ENCODE measurements at regions not wholly inside any gene's neighbourhood (a gene's known extent, or its start where the extent isn't known, plus 50 kb on each side); places are given as distances from the start of the nearest gene placed in this dataset.

- no peak overlapping the region for H3K4me3 ChIP-seq
- no peak for DNase-seq (ENCODE audit: low spot score)
- no peak overlapping the region for H3K27ac ChIP-seq
- TF ChIP-seq, protein P1, sequence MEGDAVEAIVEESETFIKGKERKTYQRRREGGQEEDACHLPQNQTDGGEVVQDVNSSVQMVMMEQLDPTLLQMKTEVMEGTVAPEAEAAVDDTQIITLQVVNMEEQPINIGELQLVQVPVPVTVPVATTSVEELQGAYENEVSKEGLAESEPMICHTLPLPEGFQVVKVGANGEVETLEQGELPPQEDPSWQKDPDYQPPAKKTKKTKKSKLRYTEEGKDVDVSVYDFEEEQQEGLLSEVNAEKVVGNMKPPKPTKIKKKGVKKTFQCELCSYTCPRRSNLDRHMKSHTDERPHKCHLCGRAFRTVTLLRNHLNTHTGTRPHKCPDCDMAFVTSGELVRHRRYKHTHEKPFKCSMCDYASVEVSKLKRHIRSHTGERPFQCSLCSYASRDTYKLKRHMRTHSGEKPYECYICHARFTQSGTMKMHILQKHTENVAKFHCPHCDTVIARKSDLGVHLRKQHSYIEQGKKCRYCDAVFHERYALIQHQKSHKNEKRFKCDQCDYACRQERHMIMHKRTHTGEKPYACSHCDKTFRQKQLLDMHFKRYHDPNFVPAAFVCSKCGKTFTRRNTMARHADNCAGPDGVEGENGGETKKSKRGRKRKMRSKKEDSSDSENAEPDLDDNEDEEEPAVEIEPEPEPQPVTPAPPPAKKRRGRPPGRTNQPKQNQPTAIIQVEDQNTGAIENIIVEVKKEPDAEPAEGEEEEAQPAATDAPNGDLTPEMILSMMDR (IDR thresholded peaks at IDR 0.05): no peak
These were observed 560.7 kb upstream of the CPEB2 start for GRCh38 chr4:14441561-14441960.

GRCh38 chr4:14445882-14446281, 556.4 kb upstream of the CPEB2 start:
- Histone ChIP-seq H3K4me3 (no peak overlapping the region), H3K27ac (no peak overlapping the region)
- TF ChIP-seq, protein P1 (IDR thresholded peaks at IDR 0.05): no peak
- no peak for DNase-seq (ENCODE audit: low spot score)

- Histone ChIP-seq H3K4me3 (no peak overlapping the region), H3K27ac (no peak overlapping the region)
- DNase-seq (ENCODE audit: low spot score): no peak
- TF ChIP-seq, protein P1 (IDR thresholded peaks at IDR 0.05): no peak
These were observed 556.0 kb upstream of the CPEB2 start for GRCh38 chr4:14446311-14446710.

- no peak overlapping the region for H3K27ac ChIP-seq
- no peak overlapping the region for H3K4me3 ChIP-seq
- TF ChIP-seq, protein P1 (IDR thresholded peaks at IDR 0.05): no peak
- no peak for DNase-seq (ENCODE audit: low spot score)
These were observed 555.4 kb upstream of the CPEB2 start for GRCh38 chr4:14446904-14447303.

DNA sequence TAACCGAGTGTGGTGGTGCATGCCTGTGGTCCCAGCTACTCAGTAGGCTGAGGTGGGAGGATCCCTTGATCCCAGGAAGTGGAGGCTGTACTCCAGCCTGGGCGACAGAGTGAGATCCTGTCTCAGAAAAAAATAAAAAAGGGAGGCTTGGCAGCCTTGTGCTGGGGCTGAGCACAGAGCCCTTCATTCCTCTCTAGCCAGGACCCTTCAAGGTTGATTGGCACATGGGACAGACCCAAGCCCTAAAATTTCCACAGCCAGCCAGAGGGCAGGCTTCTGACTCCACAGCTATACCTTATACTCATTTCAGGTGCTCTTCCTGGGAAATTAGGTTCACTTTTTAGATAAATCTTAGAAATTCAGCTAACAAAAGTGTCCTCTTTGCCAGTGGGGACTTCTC, 553.0 kb upstream of the CPEB2 start:
- H3K4me3 ChIP-seq: no peak overlapping the region
- TF ChIP-seq, protein P1 (IDR thresholded peaks at IDR 0.05): no peak
- no peak for DNase-seq (ENCODE audit: low spot score)
- no peak overlapping the region for H3K27ac ChIP-seq

DNA sequence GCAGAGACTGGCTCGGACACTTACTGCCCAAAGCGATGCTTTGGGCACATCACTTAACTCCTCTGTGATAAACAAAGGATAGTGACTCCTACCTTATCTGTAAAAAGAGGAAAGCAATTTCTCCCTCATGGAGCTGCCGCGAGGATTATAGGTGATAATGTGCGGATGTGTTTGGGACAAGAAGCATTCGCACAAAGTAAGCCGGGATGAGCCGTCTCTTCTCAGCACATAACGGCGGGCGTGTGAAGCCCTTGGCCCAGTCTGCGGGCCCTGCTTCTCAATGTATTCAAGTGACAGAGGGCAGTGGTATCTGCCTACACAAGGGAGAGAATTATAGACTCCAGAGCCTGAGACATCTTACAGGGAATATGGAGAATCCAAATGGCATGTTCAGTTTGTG, 550.3 kb upstream of the CPEB2 start:
- no peak overlapping the region for H3K4me3 ChIP-seq

GRCh38 chr4:14452764-14453163, 549.5 kb upstream of the CPEB2 start:
- no peak overlapping the region for H3K4me3 ChIP-seq
- DNase-seq (ENCODE audit: low spot score): no peak
- TF ChIP-seq, protein P1 (IDR thresholded peaks at IDR 0.05): no peak
- H3K27ac ChIP-seq: no peak overlapping the region

More for the DNA sequence above, 550.3 kb upstream of the CPEB2 start:
- TF ChIP-seq, protein P1 (IDR thresholded peaks at IDR 0.05): no peak
- no peak overlapping the region for H3K27ac ChIP-seq
- DNase-seq (ENCODE audit: low spot score): no peak

Measured in coronary artery (tissue), 2 donors.